Tibial nerve (tissue), 4 donors: ENCODE measurements at regions not wholly inside any gene's neighbourhood (a gene's known extent, or its start where the extent isn't known, plus 50 kb on each side); places are given as distances from the start of the nearest gene placed in this dataset.

ENCODE experiments used
- DNase-seq, 2 donors: peaks; one replicate each; pipeline ENCODE4 v3.0.0-alpha.2; 2019; ENCODE audit warnings: low spot score in 2 of 2
- H3K27ac ChIP-seq, 4 donors: fragments of 200-600 bp; sonication (generic) in 3 of 4; one replicate each; pipeline ENCODE4 v1.5.1; 2017 to 2019; ENCODE audit warnings: mild to moderate bottlenecking in 1 of 4
- H3K27me3 ChIP-seq, 2 donors: fragments of 200-600 bp; sonication (generic) in 1 of 2; one replicate each; pipeline versions ENCODE4 v1.5.1 to v1.6.0; 2017 to 2019
- H3K36me3 ChIP-seq, 3 donors: fragments of 200-600 bp; sonication (generic); one replicate each; pipeline ENCODE4 v1.5.1; 2018 to 2019
- H3K4me1 ChIP-seq, 4 donors: fragments of 200-600 bp; sonication (generic) in 3 of 4; one replicate each; pipeline ENCODE4 v1.5.1; 2017 to 2019
- H3K4me3 ChIP-seq, 4 donors: fragments of 200-600 bp; sonication (generic) in 3 of 4; one replicate each; pipeline ENCODE4 v1.5.1; 2017 to 2019; ENCODE audit warnings: mild to moderate bottlenecking in 1 of 4, moderate library complexity in 1 of 4
- H3K9me3 ChIP-seq, 4 donors: fragments of 200-600 bp; sonication (generic) in 3 of 4; one replicate each; pipeline ENCODE4 v1.5.1; 2017 to 2019
- EP300 ChIP-seq, 2 donors: sonication (generic); formaldehyde crosslinking; IDR thresholded peaks; one replicate each; pipeline ENCODE4 v1.6.1; 2017; ENCODE audit warnings: antibody characterized with exemption in 2 of 2, mild to moderate bottlenecking in 1 of 2
- POLR2A ChIP-seq, 2 donors: fragments of 450-650 bp; IDR thresholded peaks; one replicate each; pipeline ENCODE4 v1.6.1; 2017; ENCODE audit warnings: antibody characterized with exemption in 2 of 2, mild to moderate bottlenecking in 2 of 2, moderate library complexity in 2 of 2
- WGBS, 2 donors: methylation state at CpG; one replicate each; pipeline ENCODE4 v1.1.5; 2018; 5-methylcytosine and 5-hydroxymethylcytosine counted together
- TF ChIP-seq, protein P1 (sequence below), 5 experiments: fragments of 200-600 bp in 3 of 5; fragments of 450-650 bp in 2 of 5; sonication (generic) in 3 of 5; IDR thresholded peaks; one replicate each; pipeline ENCODE4 v1.5.1; 2016 to 2019; ENCODE audit warnings: antibody characterized with exemption in 5 of 5, mild to moderate bottlenecking in 3 of 5, moderate library complexity in 2 of 5

DNA sequence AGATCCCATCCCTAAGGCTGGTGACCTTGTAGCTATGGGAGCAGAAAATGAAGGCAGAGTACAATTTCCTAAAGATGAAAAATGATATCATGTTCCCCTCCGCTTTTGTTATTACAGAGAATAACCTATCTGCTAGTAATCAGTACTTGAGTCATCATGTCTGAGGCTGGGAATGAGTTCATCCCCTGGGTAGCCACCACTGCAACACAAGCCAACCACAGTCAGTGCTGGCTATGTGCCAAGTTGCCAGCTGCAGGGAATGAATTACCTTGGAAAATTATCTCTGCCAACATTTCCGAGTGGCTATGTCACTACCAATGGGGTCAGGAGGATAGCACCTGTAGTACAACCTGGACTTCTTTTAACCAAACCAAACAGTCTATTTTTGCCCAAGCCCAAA, 1094.7 kb upstream of the DDX18 start:
- Histone ChIP-seq H3K27me3 (no peaks in the 10 kb centered on the region), H3K4me3 (no peak overlapping the region), H3K4me1 (no peaks in the 10 kb centered on the region), H3K27ac (no peak overlapping the region), H3K9me3 (no peaks in the 10 kb centered on the region), H3K36me3 (no peaks in the 10 kb centered on the region)
- WGBS, 2 donors: 63 to 80% methylated on average over 2 of the region's 2 CpGs
- TF ChIP-seq EP300 (IDR thresholded peaks at IDR 0.05) (no peak), POLR2A (IDR thresholded peaks at IDR 0.05) (no peak)
- TF ChIP-seq, protein P1, sequence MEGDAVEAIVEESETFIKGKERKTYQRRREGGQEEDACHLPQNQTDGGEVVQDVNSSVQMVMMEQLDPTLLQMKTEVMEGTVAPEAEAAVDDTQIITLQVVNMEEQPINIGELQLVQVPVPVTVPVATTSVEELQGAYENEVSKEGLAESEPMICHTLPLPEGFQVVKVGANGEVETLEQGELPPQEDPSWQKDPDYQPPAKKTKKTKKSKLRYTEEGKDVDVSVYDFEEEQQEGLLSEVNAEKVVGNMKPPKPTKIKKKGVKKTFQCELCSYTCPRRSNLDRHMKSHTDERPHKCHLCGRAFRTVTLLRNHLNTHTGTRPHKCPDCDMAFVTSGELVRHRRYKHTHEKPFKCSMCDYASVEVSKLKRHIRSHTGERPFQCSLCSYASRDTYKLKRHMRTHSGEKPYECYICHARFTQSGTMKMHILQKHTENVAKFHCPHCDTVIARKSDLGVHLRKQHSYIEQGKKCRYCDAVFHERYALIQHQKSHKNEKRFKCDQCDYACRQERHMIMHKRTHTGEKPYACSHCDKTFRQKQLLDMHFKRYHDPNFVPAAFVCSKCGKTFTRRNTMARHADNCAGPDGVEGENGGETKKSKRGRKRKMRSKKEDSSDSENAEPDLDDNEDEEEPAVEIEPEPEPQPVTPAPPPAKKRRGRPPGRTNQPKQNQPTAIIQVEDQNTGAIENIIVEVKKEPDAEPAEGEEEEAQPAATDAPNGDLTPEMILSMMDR (IDR thresholded peaks at IDR 0.05): no peak
- DNase-seq: no peak

GRCh38 chr2:116724550-116724949, 1089.9 kb upstream of the DDX18 start:
- no peaks in the 10 kb centered on the region for H3K4me1 ChIP-seq
- WGBS, 2 donors: 56 to 63% methylated on average over 1 of the region's 1 CpG
- H3K4me3 ChIP-seq: no peak overlapping the region
- no peaks in the 10 kb centered on the region for H3K27me3 ChIP-seq
- H3K27ac ChIP-seq: no peak overlapping the region
- no peak for TF ChIP-seq POLR2A (IDR thresholded peaks at IDR 0.05)
- TF ChIP-seq, protein P1 (IDR thresholded peaks at IDR 0.05): no peak
- no peak for TF ChIP-seq EP300 (IDR thresholded peaks at IDR 0.05)
- H3K9me3 ChIP-seq: no peaks in the 10 kb centered on the region
- H3K36me3 ChIP-seq: no peaks in the 10 kb centered on the region
- DNase-seq: no peak

- DNase-seq: no peak
- TF ChIP-seq, protein P1 (IDR thresholded peaks at IDR 0.05): no peak
- TF ChIP-seq POLR2A (IDR thresholded peaks at IDR 0.05): no peak
- no peak for TF ChIP-seq EP300 (IDR thresholded peaks at IDR 0.05)
- H3K4me1 ChIP-seq: no peaks in the 10 kb centered on the region
- WGBS, 2 donors: 98% methylated on average over 4 of the region's 4 CpGs
- no peaks in the 10 kb centered on the region for H3K9me3 ChIP-seq
- no peaks in the 10 kb centered on the region for H3K36me3 ChIP-seq
- H3K4me3 ChIP-seq: no peak overlapping the region
- no peak overlapping the region for H3K27ac ChIP-seq
- H3K27me3 ChIP-seq: no peaks in the 10 kb centered on the region
Observed at GRCh38 chr2:116732322-116732721, 1082.2 kb upstream of the DDX18 start.

DNA sequence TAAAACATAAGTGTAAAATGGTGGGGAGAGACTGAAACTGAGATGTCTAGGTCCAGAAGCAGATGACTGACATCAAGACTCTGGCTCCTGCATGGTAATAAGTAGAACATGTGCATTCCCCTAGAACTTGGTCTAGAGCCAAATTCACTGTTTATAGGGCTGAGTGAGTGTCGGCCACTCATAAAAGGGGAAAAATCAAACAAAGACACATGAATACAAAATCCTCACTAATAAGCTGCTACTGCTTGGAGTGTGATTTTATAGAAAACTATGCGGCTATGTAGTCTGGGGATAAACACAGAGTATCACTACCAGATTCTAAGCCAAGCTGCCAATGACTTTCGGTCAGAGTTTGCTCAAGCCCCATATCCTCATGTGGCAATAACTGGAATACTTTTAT, 1080.8 kb upstream of the DDX18 start:
- no peak for DNase-seq
- WGBS, 2 donors: 38 to 48% methylated on average over 3 of the region's 3 CpGs
- H3K4me1 ChIP-seq: no peaks in the 10 kb centered on the region
- H3K27ac ChIP-seq: no peak overlapping the region
- H3K27me3 ChIP-seq: no peaks in the 10 kb centered on the region
- H3K4me3 ChIP-seq: no peak overlapping the region
- TF ChIP-seq EP300 (IDR thresholded peaks at IDR 0.05): no peak
- TF ChIP-seq, protein P1 (IDR thresholded peaks at IDR 0.05): no peak
- TF ChIP-seq POLR2A (IDR thresholded peaks at IDR 0.05): no peak
- no peaks in the 10 kb centered on the region for H3K9me3 ChIP-seq
- H3K36me3 ChIP-seq: no peaks in the 10 kb centered on the region

DNA sequence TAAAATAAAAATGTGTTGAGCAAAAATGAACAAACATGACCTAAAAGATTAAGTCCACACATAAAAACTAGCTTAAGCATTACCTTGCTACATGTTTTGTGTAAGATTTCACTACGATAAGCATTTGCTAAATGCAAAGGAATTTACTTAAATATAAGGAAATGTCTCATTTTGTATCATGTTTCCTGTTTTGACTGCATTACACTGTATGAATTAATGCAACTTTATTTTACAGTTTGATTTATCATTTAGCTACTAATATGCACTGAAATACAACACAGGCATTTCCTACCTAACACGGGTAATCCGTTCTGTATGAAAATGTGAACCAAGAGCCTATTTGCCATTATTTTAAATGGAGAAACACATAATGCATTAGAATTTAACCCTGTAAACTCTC, 1076.5 kb upstream of the DDX18 start:
- no peaks in the 10 kb centered on the region for H3K9me3 ChIP-seq
- no peaks in the 10 kb centered on the region for H3K27me3 ChIP-seq
- TF ChIP-seq, protein P1 (IDR thresholded peaks at IDR 0.05): no peak
- TF ChIP-seq EP300 (IDR thresholded peaks at IDR 0.05) (no peak), POLR2A (IDR thresholded peaks at IDR 0.05) (no peak)
- H3K36me3 ChIP-seq: no peaks in the 10 kb centered on the region
- no peak overlapping the region for H3K4me3 ChIP-seq
- H3K27ac ChIP-seq: no peak overlapping the region
- 65 to 81% methylated on average over 3 of the region's 3 CpGs for WGBS, 2 donors
- no peaks in the 10 kb centered on the region for H3K4me1 ChIP-seq
- DNase-seq: no peak
